SK-N-SH (cell line): ENCODE measurements at regions not wholly inside any gene's neighbourhood (a gene's known extent, or its start where the extent isn't known, plus 50 kb on each side); places are given as distances from the start of the nearest gene placed in this dataset.

ENCODE experiments used
- CTCF ChIA-PET: fragments of 300-600, 350-600 bp; formaldehyde crosslinking; extraction: SDS; loops from one replicate; lab custom pipeline; 2021; lab: Yijun Ruan, JAX
- POLR2A ChIA-PET: fragments of 350-600 bp; sonication (Branson Sonifier 250); formaldehyde crosslinking; extraction: SDS; loops from one replicate; lab custom pipeline; 2020; ENCODE audit warnings: antibody characterized with exemption, inconsistent platforms; lab: Yijun Ruan, JAX
- DNase-seq: peaks from one replicate; pipeline ENCODE4 v3.0.0; 2012
- H2AFZ ChIP-seq: fragments of 200-600 bp; sonication (generic); 2 replicates; pipeline ENCODE4 v1.8.1; 2016; ENCODE audit warnings: antibody characterized with exemption, mild to moderate bottlenecking, low read depth
- H3F3A ChIP-seq: fragments of 200-600 bp; sonication (generic); replicated peaks from 2 replicates; pipeline ENCODE3; 2016; ENCODE audit warnings: antibody characterized with exemption, mild to moderate bottlenecking; ENCODE audit not compliant: insufficient read depth
- H3K27ac ChIP-seq, 2 experiments: fragments of 200-500 bp in 1 of 2; fragments of 200-600 bp in 1 of 2; sonication (Bioruptor generic) in 1 of 2; sonication (generic), shearing (Covaris generic) in 1 of 2; 2 replicates each; pipeline versions ENCODE4 v1.5.1 to v1.6.1; 2014 to 2016; ENCODE audit warnings: low read depth in 2 of 2, inconsistent platforms in 1 of 2, low read length in 1 of 2, mild to moderate bottlenecking in 1 of 2, mixed read lengths in 1 of 2
- H3K27me3 ChIP-seq: fragments of 200-600 bp; sonication (generic), shearing (Covaris generic); 2 replicates; pipeline ENCODE4 v1.6.1; 2016; ENCODE audit warnings: mixed run types; ENCODE audit not compliant: insufficient read depth
- H3K36me3 ChIP-seq, 2 experiments: fragments of 200-500 bp in 1 of 2; fragments of 200-600 bp in 1 of 2; sonication (Bioruptor generic) in 1 of 2; sonication (generic) in 1 of 2; replicated peaks in 1 of 2; 2 replicates each; pipeline versions ENCODE3 to v1.5.1; 2014 to 2016; ENCODE audit warnings: low read length in 1 of 2, mild to moderate bottlenecking in 1 of 2; ENCODE audit not compliant: insufficient read depth in 2 of 2, control insufficient read depth in 1 of 2
- H3K4me1 ChIP-seq, 2 experiments: fragments of 200-500 bp in 1 of 2; fragments of 200-600 bp in 1 of 2; sonication (Bioruptor generic) in 1 of 2; sonication (generic), shearing (Covaris generic) in 1 of 2; 2 replicates each; pipeline versions ENCODE4 v1.5.1 to v1.6.1; 2014 to 2016; ENCODE audit warnings: low read depth in 1 of 2, low read length in 1 of 2, mixed run types in 1 of 2; ENCODE audit not compliant: insufficient read depth in 2 of 2, control insufficient read depth in 1 of 2
- H3K4me2 ChIP-seq: fragments of 200-600 bp; sonication (generic), shearing (Covaris generic); 2 replicates; pipeline ENCODE4 v1.6.1; 2017; ENCODE audit warnings: mixed run types
- H3K4me3 ChIP-seq, 2 experiments: fragments of 200-500 bp in 1 of 2; fragments of 200-600 bp in 1 of 2; sonication (Bioruptor generic) in 1 of 2; sonication (generic), shearing (Covaris generic) in 1 of 2; 2 replicates each; pipeline versions ENCODE4 v1.5.1 to v1.8.1; 2014 to 2016; ENCODE audit warnings: low read depth in 2 of 2, inconsistent platforms in 1 of 2, low read length in 1 of 2, mild to moderate bottlenecking in 1 of 2, mixed read lengths in 1 of 2, moderate library complexity in 1 of 2
- H3K79me2 ChIP-seq: fragments of 200-600 bp; sonication (generic); 2 replicates; pipeline ENCODE4 v1.8.1; 2017; ENCODE audit warnings: mild to moderate bottlenecking; ENCODE audit not compliant: insufficient read depth
- H3K9ac ChIP-seq: fragments of 200-600 bp; sonication (generic); 2 replicates; pipeline ENCODE4 v1.6.1; 2017; ENCODE audit warnings: mixed run types
- H3K9me2 ChIP-seq: fragments of 200-600 bp; sonication (generic); 2 replicates; pipeline ENCODE4 v1.6.1; 2017; ENCODE audit warnings: mixed run types
- H3K9me3 ChIP-seq: fragments of 200-600 bp; sonication (generic); 2 replicates; pipeline ENCODE4 v1.6.1; 2017; ENCODE audit warnings: mixed run types, mild to moderate bottlenecking, moderate library complexity
- H4K20me1 ChIP-seq: fragments of 200-600 bp; sonication (generic); 2 replicates; pipeline ENCODE4 v1.6.1; 2017; ENCODE audit warnings: mild to moderate bottlenecking, mixed run types; ENCODE audit not compliant: insufficient read depth
- CHD2 ChIP-seq: fragments of 150-350 bp; IDR thresholded peaks from 2 replicates; pipeline ENCODE4 v1.6.1; 2018; ENCODE audit warnings: low read length; ENCODE audit not compliant: partially characterized antibody
- CTCF ChIP-seq: fragments of 200-600 bp; sonication (generic); IDR thresholded peaks from 2 replicates; pipeline ENCODE4 v1.6.1; 2017; ENCODE audit warnings: antibody characterized with exemption, mild to moderate bottlenecking, moderate library complexity
- ELF1 ChIP-seq: IDR thresholded peaks from 2 replicates; pipeline ENCODE4 v1.4.0; 2012
- EP300 ChIP-seq, 2 experiments: IDR thresholded peaks; 2 replicates each; pipeline versions ENCODE4 v1.4.0 to v1.6.1; 2012; ENCODE audit warnings: borderline replicate concordance in 1 of 2, low read depth in 1 of 2, low read length in 1 of 2
- EZH2phosphoT487 ChIP-seq: fragments of 200-600 bp; sonication (generic); IDR thresholded peaks from 2 replicates; pipeline ENCODE4 v1.6.1; 2017; ENCODE audit warnings: low read depth, mixed run types, mild to moderate bottlenecking, antibody characterized with exemption, moderate library complexity, borderline replicate concordance
- FOXJ3 ChIP-seq: sonication (generic); formaldehyde crosslinking; IDR thresholded peaks from 2 replicates; pipeline ENCODE4 v1.5.1; 2020; ENCODE audit warnings: mild to moderate bottlenecking, missing genetic modification reagents
- FOXM1 ChIP-seq: IDR thresholded peaks from 2 replicates; pipeline ENCODE4 v1.4.0; 2012; ENCODE audit warnings: low read depth, mild to moderate bottlenecking
- GATA2 ChIP-seq: sonication (generic); formaldehyde crosslinking; IDR thresholded peaks from 2 replicates; pipeline ENCODE4 v1.5.0; 2020; ENCODE audit warnings: mild to moderate bottlenecking, missing genetic modification reagents
- JUND ChIP-seq: IDR thresholded peaks from 2 replicates; pipeline ENCODE4 v1.4.0; 2012
- MAX ChIP-seq: IDR thresholded peaks from 2 replicates; pipeline ENCODE4 v1.4.0; 2012; ENCODE audit warnings: low read depth
- MEF2A ChIP-seq: IDR thresholded peaks from 2 replicates; pipeline ENCODE4 v1.4.0; 2012; ENCODE audit warnings: low read depth, borderline replicate concordance
- NFIC ChIP-seq: IDR thresholded peaks from 2 replicates; pipeline ENCODE4 v1.4.0; 2012; ENCODE audit warnings: borderline replicate concordance
- RAD21 ChIP-seq: IDR thresholded peaks from 2 replicates; pipeline ENCODE4 v1.6.1; 2012; ENCODE audit warnings: mild to moderate bottlenecking, low read length
- RCOR1 ChIP-seq: fragments of 150-350 bp; IDR thresholded peaks from 2 replicates; pipeline ENCODE4 v1.6.1; 2017; ENCODE audit warnings: antibody characterized with exemption, low read length
- RFX5 ChIP-seq: IDR thresholded peaks from 2 replicates; pipeline ENCODE4 v1.6.1; 2012; ENCODE audit warnings: mild to moderate bottlenecking, improper control_type of control experiment, low read length
- RXRA ChIP-seq: IDR thresholded peaks from 2 replicates; pipeline ENCODE4 v1.4.0; 2012; ENCODE audit warnings: low read depth, mild to moderate bottlenecking, borderline replicate concordance
- TEAD4 ChIP-seq: IDR thresholded peaks from 2 replicates; pipeline ENCODE4 v1.4.0; 2012; ENCODE audit warnings: mild to moderate bottlenecking, borderline replicate concordance; ENCODE audit not compliant: insufficient read depth
- WGBS: methylation state at CpG from one replicate; pipeline ENCODE4 v1.1.6; 2017; ENCODE audit warnings: low lambda C conversion rate; 5-methylcytosine and 5-hydroxymethylcytosine counted together
- TF ChIP-seq, protein P1 (sequence below): IDR thresholded peaks from 2 replicates; pipeline ENCODE4; 2012
- TF ChIP-seq, protein P2 (sequence below): fragments of 150-350 bp; IDR thresholded peaks from 2 replicates; pipeline ENCODE4 v1.6.1; 2017; ENCODE audit warnings: antibody characterized with exemption, low read length, low read depth, borderline replicate concordance

- H3K9me3 ChIP-seq, result no peaks in the 10 kb centered on the region
- no peaks in the 10 kb centered on the region for H3K36me3 ChIP-seq
- no peak overlapping the region for H2AFZ ChIP-seq
- H3K4me3 ChIP-seq, result no peak overlapping the region
- no peaks in the 10 kb centered on the region for H3K79me2 ChIP-seq
- no peak overlapping the region for H3K4me2 ChIP-seq
- TF ChIP-seq RAD21, result no peak
- no peak for TF ChIP-seq CHD2
- TF ChIP-seq FOXJ3 (CRISPR knock-in tag), result no peak
- TF ChIP-seq RCOR1, result no peak
- no peak for TF ChIP-seq EP300 (IDR thresholded peaks at IDR 0.05; ENCODE audit: borderline replicate concordance in 1 of 2, low read depth in 1 of 2, low read length in 1 of 2)
- TF ChIP-seq RFX5, result no peak
- no peak for TF ChIP-seq FOXM1
- TF ChIP-seq NFIC, result no peak
- TF ChIP-seq, protein P1, sequence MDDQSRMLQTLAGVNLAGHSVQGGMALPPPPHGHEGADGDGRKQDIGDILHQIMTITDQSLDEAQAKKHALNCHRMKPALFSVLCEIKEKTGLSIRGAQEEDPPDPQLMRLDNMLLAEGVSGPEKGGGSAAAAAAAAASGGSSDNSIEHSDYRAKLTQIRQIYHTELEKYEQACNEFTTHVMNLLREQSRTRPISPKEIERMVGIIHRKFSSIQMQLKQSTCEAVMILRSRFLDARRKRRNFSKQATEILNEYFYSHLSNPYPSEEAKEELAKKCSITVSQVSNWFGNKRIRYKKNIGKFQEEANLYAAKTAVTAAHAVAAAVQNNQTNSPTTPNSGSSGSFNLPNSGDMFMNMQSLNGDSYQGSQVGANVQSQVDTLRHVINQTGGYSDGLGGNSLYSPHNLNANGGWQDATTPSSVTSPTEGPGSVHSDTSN, result no peak
- TF ChIP-seq MEF2A, result no peak
- no peak for TF ChIP-seq EZH2phosphoT487
- no peak for TF ChIP-seq TEAD4
- TF ChIP-seq CTCF, result no peak
- TF ChIP-seq JUND, result no peak
- TF ChIP-seq ELF1, result no peak
- no peak for TF ChIP-seq RXRA
- TF ChIP-seq, protein P2, sequence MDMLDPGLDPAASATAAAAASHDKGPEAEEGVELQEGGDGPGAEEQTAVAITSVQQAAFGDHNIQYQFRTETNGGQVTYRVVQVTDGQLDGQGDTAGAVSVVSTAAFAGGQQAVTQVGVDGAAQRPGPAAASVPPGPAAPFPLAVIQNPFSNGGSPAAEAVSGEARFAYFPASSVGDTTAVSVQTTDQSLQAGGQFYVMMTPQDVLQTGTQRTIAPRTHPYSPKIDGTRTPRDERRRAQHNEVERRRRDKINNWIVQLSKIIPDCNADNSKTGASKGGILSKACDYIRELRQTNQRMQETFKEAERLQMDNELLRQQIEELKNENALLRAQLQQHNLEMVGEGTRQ, result no peak
- TF ChIP-seq MAX, result no peak
- no peak for TF ChIP-seq GATA2 (CRISPR knock-in tag)
- H3K4me1 ChIP-seq, result no peaks in the 10 kb centered on the region
- no peak overlapping the region for H3K9ac ChIP-seq
- 60% methylated on average over 2 of the region's 2 CpGs for WGBS
- H3K27me3 ChIP-seq, result no peaks in the 10 kb centered on the region
- ChIA-PET CTCF (no interaction called here), POLR2A (no interaction called here)
- DNase-seq, result no peak
- no peaks in the 10 kb centered on the region for H3F3A ChIP-seq
- no peak overlapping the region for H3K27ac ChIP-seq
- no peaks in the 10 kb centered on the region for H4K20me1 ChIP-seq
- no peaks in the 10 kb centered on the region for H3K9me2 ChIP-seq
These were observed 801.1 kb upstream of the CXADR start for GRCh38 chr21:16711757-16712156.
